ENCODE measurements at regions not wholly inside any gene's neighbourhood (a gene's known extent, or its start where the extent isn't known, plus 50 kb on each side); places are given as distances from the start of the nearest gene placed in this dataset.

DNA sequence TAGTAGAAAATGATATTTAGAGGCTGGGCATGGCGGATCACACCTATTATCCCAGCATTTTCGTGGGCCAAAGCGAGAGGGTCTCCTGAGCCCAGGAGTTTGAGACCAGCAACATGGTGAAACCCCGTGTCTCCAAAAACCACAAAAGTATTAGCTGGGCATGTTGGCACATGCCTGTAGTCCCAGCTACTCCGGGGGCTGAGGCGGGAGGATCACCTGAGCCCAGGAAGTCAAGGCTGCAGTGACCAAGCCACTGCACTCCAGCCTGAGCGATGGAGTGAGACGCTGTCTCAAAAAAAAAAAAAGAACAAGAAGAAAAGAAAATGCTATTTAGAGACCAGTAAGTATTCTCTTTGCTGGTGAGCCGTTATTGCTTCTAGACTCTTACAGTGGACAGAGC lies 79.2 kb upstream of the MDM1 start:
- no peak overlapping the region for H3K27ac Mint-ChIP-seq
- H3K4me1 Mint-ChIP-seq (ENCODE audit: low read depth): peaks cover 7% of the 10 kb centered on the region
- no peaks in the 10 kb centered on the region for H3K36me3 Mint-ChIP-seq (ENCODE audit: low read depth)
- no peaks in the 10 kb centered on the region for H3K9me3 Mint-ChIP-seq
- DNase-seq: no peak
- no peaks in the 10 kb centered on the region for H3K27me3 Mint-ChIP-seq
- H3K4me3 Mint-ChIP-seq: no peak overlapping the region

DNA sequence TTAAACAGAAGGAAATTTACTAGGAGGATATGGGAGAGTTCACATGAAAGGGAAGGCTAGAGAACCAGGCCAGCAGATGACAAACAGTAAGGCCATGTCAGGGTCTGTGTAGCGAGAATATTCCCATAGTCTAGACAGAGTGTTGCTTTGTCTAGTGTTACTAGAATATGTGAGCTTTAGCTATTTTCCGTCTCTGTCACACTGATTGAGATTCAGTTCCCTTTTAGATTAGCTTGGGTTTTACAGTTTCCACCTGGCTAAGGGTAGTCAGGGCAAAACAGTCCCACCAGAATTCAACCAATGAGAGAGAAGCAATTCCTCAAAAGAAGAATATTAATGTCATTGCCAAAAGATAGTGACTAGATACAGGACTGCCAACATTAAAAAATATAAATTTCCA lies 82.8 kb upstream of the MDM1 start:
- no peak overlapping the region for H3K27ac Mint-ChIP-seq
- no peaks in the 10 kb centered on the region for H3K9me3 Mint-ChIP-seq

DNA sequence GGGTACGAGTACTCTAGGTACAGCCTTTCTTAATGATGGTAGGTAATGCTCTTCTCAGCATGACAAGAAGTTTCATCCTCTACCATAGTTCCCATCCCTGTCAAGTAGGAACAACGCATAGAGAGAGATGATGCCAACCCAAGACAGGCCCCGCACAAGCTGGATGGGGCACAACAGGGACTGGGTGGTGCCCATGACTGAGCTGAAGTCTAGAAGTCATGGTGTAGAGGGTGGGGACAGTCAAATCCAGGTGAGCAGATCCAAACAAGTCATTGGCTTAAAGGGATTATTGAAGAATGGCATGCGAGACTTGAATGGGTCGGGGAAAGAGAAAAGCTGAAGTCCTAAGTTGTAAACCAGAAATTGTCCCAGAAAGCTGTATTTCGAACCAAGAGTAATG lies 84.2 kb upstream of the MDM1 start:
- Mint-ChIP-seq H3K27me3 (no peaks in the 10 kb centered on the region), H3K4me3 (no peak overlapping the region), H3K4me1 (ENCODE audit: low read depth) (peaks cover 21% of the 10 kb centered on the region), H3K27ac (no peak overlapping the region), H3K9me3 (no peaks in the 10 kb centered on the region), H3K36me3 (ENCODE audit: low read depth) (no peaks in the 10 kb centered on the region)
- DNase-seq: no peak

More for the DNA sequence above, 82.8 kb upstream of the MDM1 start:
- no peak for DNase-seq
- Mint-ChIP-seq H3K36me3 (ENCODE audit: low read depth) (no peaks in the 10 kb centered on the region), H3K27me3 (no peaks in the 10 kb centered on the region), H3K4me3 (no peak overlapping the region), H3K4me1 (ENCODE audit: low read depth) (peaks cover 9% of the 10 kb centered on the region)

DNA sequence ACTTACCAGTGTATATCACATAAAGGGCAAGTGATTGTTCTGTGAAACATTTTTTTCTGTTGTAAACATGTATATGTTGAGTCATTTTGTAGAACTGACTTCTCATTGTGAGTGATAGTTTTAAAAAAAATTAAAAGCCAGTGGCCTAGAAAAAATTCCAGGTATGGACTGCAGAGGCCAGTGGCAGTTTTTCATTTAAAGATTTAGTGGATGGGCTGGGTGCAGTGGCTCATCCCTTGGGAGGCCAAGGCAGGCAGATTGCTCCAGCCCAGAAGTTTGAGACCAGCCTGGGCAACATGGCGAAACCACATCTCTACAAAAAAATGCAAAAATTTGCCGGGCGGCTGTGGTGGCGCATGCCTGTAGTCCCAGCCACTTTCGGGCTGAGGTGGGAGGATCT lies 84.7 kb upstream of the MDM1 start:
- Mint-ChIP-seq H3K4me1 (ENCODE audit: low read depth) (peaks cover 21% of the 10 kb centered on the region), H3K36me3 (ENCODE audit: low read depth) (no peaks in the 10 kb centered on the region), H3K27ac (no peak overlapping the region), H3K27me3 (no peaks in the 10 kb centered on the region), H3K4me3 (no peak overlapping the region), H3K9me3 (no peaks in the 10 kb centered on the region)
- DNase-seq: no peak

DNA sequence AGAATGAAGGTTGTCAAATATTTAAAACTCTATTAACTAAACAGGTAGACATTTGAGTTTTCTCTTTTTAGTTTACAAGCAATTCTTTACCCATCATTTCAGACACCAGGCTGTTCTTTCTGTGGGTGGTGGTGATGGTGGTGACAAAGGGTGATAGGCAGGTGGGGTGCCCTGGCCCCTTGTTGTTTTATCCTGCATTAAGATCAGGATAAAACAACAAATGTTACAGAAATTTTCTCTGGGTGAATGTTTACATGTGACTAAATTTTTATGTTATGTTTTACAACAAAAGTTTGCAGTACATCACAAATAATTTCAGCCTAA lies 85.9 kb upstream of the MDM1 start:
- Mint-ChIP-seq H3K27ac (no peak overlapping the region), H3K27me3 (no peaks in the 10 kb centered on the region), H3K4me1 (ENCODE audit: low read depth) (peaks cover 26% of the 10 kb centered on the region)

DNA sequence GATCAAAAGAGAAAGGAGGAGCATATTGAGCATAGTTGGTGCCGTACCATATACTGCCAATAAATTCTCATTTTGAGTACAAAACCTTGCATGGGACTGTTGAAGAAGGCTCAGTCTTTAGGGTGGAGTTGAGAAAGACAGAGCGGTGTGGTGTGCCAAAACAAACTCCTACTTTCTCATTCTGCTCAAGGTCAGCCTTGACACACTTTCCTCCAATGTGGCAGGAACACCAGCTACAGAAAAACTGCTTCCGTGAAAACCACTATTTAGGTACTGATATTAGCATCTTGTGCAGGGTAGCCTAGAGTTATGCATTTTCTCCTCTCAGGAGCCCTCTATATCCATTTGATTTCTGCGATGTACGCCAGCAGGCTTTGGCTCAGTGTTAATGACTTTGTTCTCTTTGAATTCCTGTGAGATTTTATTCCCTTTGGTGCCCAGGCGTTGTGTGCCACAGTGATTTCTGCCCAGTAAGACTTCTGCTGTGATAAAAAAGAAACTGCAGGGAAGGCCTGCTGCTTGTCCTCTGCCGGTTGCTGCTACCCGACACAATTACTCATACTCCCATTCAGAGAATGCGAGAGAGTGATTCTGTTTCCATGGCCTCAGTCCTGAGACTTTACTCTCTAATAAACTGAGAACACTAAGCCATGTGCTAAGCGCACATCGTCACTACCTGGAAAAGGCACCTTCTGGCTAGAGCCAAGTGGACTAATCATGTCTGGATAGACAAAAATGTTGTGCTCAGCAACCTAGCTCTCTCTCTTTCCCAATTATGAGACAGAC lies 88.3 kb upstream of the MDM1 start:
- H3K4me1 Mint-ChIP-seq (ENCODE audit: low read depth): peaks cover 26% of the 10 kb centered on the region
- H3K9me3 Mint-ChIP-seq: no peaks in the 10 kb centered on the region
- no peak for DNase-seq
- H3K36me3 Mint-ChIP-seq (ENCODE audit: low read depth): no peaks in the 10 kb centered on the region
- H3K4me3 Mint-ChIP-seq: no peak overlapping the region
- no peaks in the 10 kb centered on the region for H3K27me3 Mint-ChIP-seq
- peak overlapping the region; percentile 35 for H3K27ac Mint-ChIP-seq

More for the DNA sequence above, 85.9 kb upstream of the MDM1 start:
- H3K4me3 Mint-ChIP-seq: no peak overlapping the region
- H3K9me3 Mint-ChIP-seq: no peaks in the 10 kb centered on the region
- DNase-seq: no peak
- no peaks in the 10 kb centered on the region for H3K36me3 Mint-ChIP-seq (ENCODE audit: low read depth)

DNA sequence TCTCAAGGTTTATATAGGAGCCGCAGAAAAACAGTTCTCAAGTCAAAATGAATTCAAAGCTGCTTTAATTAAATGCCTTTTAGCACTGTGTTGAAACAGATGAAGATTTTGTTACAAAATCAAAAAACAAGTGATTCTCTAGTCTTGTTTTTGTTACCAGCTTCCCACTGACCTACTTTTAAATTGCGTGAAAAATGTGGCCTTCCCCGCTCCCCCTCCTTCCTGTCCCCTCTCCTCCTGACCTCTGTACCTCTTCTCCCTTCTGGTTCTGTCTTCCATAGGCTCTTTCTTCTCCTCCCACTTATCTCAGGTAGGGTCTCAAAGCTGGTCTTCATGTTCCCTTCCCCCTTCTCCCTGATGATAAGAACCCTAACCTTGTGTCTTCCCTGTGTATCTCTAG lies 90.0 kb upstream of the MDM1 start:
- Mint-ChIP-seq H3K36me3 (ENCODE audit: low read depth) (no peaks in the 10 kb centered on the region), H3K27ac (peak overlapping the region; percentile 49), H3K9me3 (no peaks in the 10 kb centered on the region), H3K4me1 (ENCODE audit: low read depth) (peaks cover 26% of the 10 kb centered on the region), H3K27me3 (no peaks in the 10 kb centered on the region), H3K4me3 (no peak overlapping the region)
- DNase-seq: no peak

DNA sequence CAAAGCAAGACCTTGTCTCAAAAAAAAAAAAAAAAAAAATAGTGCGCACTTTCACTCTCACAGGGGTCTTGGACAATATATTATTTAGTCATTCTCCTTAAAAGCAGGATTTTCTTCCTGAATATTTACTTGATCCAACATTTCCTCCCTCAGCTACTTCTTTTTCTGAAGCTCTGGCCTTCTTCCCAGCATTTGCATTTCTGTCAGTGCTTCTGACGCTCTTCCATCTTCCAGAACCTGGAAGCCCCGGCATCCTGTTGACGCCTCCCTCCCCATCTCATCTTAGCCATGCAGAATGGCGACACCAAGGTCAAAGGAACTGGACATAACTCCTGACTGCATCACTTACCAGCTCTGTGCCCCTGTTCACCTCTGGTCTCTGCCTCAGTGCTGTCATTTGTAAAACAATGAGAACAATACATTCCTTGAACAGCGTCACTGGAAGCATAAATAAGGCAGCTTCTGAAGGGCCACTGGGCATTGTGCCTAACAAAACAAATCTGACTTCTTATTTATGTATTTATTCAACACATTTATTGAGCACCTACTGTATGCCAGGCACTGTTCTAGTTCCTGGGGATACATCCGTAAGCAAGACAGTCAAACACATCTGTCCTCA lies 90.9 kb upstream of the MDM1 start:
- Mint-ChIP-seq H3K4me1 (ENCODE audit: low read depth) (peaks cover 19% of the 10 kb centered on the region), H3K4me3 (no peak overlapping the region), H3K27me3 (no peaks in the 10 kb centered on the region), H3K27ac (no peak overlapping the region), H3K36me3 (ENCODE audit: low read depth) (no peaks in the 10 kb centered on the region), H3K9me3 (no peaks in the 10 kb centered on the region)
- DNase-seq: no peak

DNA sequence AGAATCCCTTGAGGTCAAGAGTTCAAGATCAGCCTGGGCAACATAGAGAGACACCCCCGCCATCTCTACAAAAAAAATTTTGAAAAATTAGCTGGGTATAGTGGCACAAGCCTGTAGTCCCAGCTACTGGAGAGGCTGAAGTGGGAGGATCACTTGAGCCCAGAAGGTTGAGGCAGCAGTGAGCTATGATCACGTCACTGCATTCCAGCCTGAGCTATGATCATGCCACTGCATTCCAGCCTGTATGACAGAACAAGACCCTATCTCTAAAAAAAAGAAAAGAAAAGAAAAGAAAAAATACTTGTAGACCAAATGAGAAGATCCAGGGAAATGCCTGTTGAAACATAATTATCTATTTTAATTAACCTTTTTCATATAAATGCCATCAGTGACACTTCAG lies 93.8 kb upstream of the MDM1 start:
- Mint-ChIP-seq H3K36me3 (ENCODE audit: low read depth) (no peaks in the 10 kb centered on the region), H3K27me3 (no peaks in the 10 kb centered on the region), H3K4me1 (ENCODE audit: low read depth) (peaks cover 9% of the 10 kb centered on the region), H3K4me3 (no peak overlapping the region), H3K27ac (no peak overlapping the region), H3K9me3 (no peaks in the 10 kb centered on the region)
- DNase-seq: no peak

DNA sequence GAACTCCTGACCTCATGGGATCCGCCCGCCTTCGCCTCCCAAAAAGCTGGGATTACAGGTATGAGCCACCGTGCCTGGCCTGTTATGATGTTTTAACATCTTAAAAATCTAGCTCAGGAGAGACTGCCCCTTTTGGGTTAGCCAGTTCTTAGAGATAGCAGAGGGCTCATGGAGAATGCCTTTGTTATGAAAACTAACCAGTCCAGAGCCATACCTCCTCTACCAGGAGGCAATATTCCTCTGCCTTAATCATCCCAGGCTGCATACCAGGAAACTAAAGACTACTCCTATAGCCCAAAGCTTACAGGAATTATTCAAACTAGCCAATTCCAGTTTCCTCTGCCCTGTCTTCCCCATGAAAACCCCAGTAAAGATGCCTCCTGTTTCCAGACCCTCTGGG lies 96.0 kb upstream of the MDM1 start:
- no peaks in the 10 kb centered on the region for H3K9me3 Mint-ChIP-seq
- H3K4me3 Mint-ChIP-seq: no peak overlapping the region
- H3K27ac Mint-ChIP-seq: no peak overlapping the region
- DNase-seq: no peak
- no peaks in the 10 kb centered on the region for H3K4me1 Mint-ChIP-seq (ENCODE audit: low read depth)
- no peaks in the 10 kb centered on the region for H3K27me3 Mint-ChIP-seq
- H3K36me3 Mint-ChIP-seq (ENCODE audit: low read depth): no peaks in the 10 kb centered on the region

DNA sequence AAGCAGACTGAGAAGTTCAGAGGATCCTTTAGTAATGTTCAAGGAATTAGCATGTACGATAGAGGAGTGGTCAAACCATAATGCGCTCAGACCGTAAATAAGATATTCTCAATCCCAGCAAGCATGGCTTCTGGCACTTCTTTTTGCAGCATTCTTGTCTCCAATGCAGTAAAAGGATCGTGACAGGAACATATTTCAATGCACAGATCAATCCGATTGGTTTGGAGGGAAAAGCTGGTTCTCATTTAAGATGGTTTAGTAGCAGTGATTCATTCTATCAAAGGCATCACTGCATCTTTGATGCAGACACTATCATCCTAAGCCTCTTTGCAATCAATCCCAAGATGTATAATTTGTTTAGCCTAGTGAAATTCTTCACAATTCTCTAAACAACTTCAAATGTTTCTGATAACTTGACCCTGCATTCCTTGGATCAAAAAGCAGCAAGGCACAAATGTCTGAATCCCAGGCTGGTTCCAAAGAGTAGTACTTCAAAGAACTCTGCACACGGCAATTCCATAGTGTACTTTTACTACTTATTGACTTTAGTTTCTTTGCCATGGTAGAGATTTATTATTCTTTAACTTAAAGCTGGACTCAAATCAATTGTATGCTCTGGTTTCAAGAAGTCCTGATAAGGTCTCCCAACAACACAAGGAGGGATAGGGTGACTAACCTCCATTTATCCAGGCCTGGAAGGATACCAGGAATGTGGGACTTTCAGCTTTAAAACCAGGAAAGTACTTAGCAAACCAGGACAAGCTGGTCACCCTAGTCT lies 96.8 kb upstream of the MDM1 start:
- Mint-ChIP-seq H3K4me3 (no peak overlapping the region), H3K9me3 (no peaks in the 10 kb centered on the region), H3K27ac (no peak overlapping the region), H3K36me3 (ENCODE audit: low read depth) (no peaks in the 10 kb centered on the region), H3K4me1 (ENCODE audit: low read depth) (no peaks in the 10 kb centered on the region), H3K27me3 (no peaks in the 10 kb centered on the region)
- DNase-seq: no peak

DNA sequence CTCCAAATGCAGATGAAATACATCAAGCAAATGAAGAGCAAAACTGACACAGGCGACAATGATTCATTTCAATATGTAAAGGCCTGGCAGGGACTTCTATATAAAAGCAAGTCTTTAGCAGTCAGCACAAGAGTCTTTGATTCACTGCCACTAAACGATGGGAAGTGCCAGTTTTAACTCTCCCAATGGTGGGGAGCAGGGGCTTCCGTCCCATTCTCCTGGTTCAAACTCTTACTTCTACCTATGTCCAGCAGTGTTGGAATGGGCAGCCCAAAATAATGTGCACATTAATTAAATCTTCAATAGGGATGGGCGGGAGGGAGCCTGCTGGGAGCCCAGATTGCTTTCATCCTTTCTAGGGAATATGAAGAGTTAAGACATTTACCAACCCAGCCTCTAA lies 97.5 kb upstream of the MDM1 start:
- DNase-seq: no peak
- Mint-ChIP-seq H3K4me1 (ENCODE audit: low read depth) (no peaks in the 10 kb centered on the region), H3K27ac (no peak overlapping the region), H3K27me3 (no peaks in the 10 kb centered on the region), H3K4me3 (no peak overlapping the region), H3K36me3 (ENCODE audit: low read depth) (no peaks in the 10 kb centered on the region), H3K9me3 (no peaks in the 10 kb centered on the region)

DNA sequence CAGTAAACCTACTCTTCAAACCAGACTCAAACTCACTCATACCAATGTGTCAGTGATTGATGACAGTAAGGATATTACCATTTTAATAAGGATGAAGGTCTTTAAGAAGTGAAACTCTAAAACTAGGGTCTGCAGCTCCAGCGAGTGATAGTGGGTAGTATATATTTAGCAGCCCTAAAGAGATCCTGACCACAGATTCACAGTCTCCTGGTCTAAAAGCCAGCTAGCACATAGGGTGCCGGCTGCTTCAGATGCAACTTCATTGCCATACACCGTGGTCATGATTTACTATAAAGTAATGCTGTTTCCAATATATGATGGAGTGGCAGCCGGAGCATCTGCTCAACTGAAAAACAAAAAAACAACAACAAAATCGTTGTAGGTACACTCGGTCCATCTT lies 99.6 kb upstream of the MDM1 start:
- H3K36me3 Mint-ChIP-seq (ENCODE audit: low read depth): no peaks in the 10 kb centered on the region
- H3K4me3 Mint-ChIP-seq: no peak overlapping the region
- H3K9me3 Mint-ChIP-seq: peaks cover 8% of the 10 kb centered on the region
- no peak for DNase-seq
- H3K4me1 Mint-ChIP-seq (ENCODE audit: low read depth): no peaks in the 10 kb centered on the region
- no peaks in the 10 kb centered on the region for H3K27me3 Mint-ChIP-seq
- no peak overlapping the region for H3K27ac Mint-ChIP-seq

DNA sequence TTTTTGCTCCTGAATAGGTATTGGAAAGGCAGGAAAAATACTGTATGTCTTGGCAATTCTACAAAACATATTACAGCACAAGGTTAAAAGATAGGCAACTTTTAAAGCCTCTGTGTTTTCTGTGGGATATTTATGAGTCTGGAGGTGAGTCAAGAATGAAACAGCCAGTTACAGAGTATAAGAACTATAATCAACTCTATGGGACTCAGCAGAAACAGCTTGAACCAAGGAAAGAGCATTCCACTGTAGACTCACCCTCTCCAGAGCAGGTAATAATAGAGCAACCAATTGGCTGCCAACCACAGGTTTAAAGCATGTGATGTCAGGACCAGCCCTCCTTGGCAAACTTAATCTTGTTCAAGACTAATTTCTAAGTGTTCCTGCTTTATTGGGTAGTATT lies 100.5 kb upstream of the MDM1 start:
- Mint-ChIP-seq H3K27me3 (no peaks in the 10 kb centered on the region), H3K4me3 (no peak overlapping the region), H3K27ac (no peak overlapping the region)

More for the DNA sequence above, 100.5 kb upstream of the MDM1 start:
- peaks cover 8% of the 10 kb centered on the region for H3K9me3 Mint-ChIP-seq
- DNase-seq: no peak
- no peaks in the 10 kb centered on the region for H3K4me1 Mint-ChIP-seq (ENCODE audit: low read depth)
- no peaks in the 10 kb centered on the region for H3K36me3 Mint-ChIP-seq (ENCODE audit: low read depth)

Data from activated T-cell treated with anti-CD3 and anti-CD28 coated beads, Interleukin-2, amount 50 U/mL, for 24 hours (primary cell).